ENCODE measurements at regions not wholly inside any gene's neighbourhood (a gene's known extent, or its start where the extent isn't known, plus 50 kb on each side); places are given as distances from the start of the nearest gene placed in this dataset.

DNA sequence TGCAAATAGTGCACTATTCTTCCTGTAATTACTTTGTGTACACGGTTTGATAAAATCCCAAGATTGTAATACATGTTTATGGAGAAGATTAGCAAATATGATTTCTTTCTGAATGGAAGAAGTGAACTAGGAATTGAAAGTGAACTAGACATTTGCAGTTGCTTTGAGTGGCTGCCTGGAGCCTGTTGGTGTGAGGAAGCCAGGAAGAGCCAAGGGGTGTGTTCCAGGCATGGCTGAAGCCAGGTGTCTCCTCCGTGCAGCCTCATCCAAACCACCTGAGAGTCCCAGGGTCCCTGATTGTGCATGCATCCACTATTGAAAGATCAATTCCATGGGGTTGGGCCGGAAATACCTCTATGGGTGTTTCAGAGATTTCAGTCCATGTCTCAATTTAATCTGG lies 253.1 kb upstream of the SHH start:
- TF ChIP-seq EGR1 (IDR thresholded peaks at IDR 0.05) (no peak), CREB1 (IDR thresholded peaks at IDR 0.05; ENCODE audit: low read depth) (no peak), CEBPB (IDR thresholded peaks at IDR 0.05) (no peak), TEAD4 (IDR thresholded peaks at IDR 0.05) (no peak), TAF1 (IDR thresholded peaks at IDR 0.05; ENCODE audit: low read depth) (no peak), RAD21 (IDR thresholded peaks at IDR 0.05; ENCODE audit: low read depth) (no peak), NFIC (IDR thresholded peaks at IDR 0.05) (no peak), EP300 (IDR thresholded peaks at IDR 0.05; ENCODE audit: borderline replicate concordance) (no peak), YY1 (IDR thresholded peaks at IDR 0.05; ENCODE audit: low read depth) (no peak), TCF12 (IDR thresholded peaks at IDR 0.05; ENCODE audit: low read depth) (no peak)
- TF ChIP-seq, protein P1, sequence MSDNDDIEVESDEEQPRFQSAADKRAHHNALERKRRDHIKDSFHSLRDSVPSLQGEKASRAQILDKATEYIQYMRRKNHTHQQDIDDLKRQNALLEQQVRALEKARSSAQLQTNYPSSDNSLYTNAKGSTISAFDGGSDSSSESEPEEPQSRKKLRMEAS (IDR thresholded peaks at IDR 0.05), result no peak
- TF ChIP-seq, protein P2, sequence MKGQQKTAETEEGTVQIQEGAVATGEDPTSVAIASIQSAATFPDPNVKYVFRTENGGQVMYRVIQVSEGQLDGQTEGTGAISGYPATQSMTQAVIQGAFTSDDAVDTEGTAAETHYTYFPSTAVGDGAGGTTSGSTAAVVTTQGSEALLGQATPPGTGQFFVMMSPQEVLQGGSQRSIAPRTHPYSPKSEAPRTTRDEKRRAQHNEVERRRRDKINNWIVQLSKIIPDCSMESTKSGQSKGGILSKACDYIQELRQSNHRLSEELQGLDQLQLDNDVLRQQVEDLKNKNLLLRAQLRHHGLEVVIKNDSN (IDR thresholded peaks at IDR 0.05), result no peak
- TF ChIP-seq, protein P3, sequence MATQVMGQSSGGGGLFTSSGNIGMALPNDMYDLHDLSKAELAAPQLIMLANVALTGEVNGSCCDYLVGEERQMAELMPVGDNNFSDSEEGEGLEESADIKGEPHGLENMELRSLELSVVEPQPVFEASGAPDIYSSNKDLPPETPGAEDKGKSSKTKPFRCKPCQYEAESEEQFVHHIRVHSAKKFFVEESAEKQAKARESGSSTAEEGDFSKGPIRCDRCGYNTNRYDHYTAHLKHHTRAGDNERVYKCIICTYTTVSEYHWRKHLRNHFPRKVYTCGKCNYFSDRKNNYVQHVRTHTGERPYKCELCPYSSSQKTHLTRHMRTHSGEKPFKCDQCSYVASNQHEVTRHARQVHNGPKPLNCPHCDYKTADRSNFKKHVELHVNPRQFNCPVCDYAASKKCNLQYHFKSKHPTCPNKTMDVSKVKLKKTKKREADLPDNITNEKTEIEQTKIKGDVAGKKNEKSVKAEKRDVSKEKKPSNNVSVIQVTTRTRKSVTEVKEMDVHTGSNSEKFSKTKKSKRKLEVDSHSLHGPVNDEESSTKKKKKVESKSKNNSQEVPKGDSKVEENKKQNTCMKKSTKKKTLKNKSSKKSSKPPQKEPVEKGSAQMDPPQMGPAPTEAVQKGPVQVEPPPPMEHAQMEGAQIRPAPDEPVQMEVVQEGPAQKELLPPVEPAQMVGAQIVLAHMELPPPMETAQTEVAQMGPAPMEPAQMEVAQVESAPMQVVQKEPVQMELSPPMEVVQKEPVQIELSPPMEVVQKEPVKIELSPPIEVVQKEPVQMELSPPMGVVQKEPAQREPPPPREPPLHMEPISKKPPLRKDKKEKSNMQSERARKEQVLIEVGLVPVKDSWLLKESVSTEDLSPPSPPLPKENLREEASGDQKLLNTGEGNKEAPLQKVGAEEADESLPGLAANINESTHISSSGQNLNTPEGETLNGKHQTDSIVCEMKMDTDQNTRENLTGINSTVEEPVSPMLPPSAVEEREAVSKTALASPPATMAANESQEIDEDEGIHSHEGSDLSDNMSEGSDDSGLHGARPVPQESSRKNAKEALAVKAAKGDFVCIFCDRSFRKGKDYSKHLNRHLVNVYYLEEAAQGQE (IDR thresholded peaks at IDR 0.05; ENCODE audit: low read depth), result no peak

All from Ishikawa (cell line).